GM12878 (cell line): ENCODE measurements at regions not wholly inside any gene's neighbourhood (a gene's known extent, or its start where the extent isn't known, plus 50 kb on each side); places are given as distances from the start of the nearest gene placed in this dataset.

Source experiments
- ATAC-seq: fragments of 200-7000 bp; cut with Tn5 transposase; 3 replicates; pipeline ENCODE4 v1.9.1; 2020; ENCODE audit warnings: mild to moderate bottlenecking, moderate library complexity
- BruUV-seq: library from RNA; stranded (reverse); fragments of 400-500 nt; replicated peaks from 2 replicates; lab custom pipeline; 2021; lab: Mats Ljungman, UMichigan
- CTCF ChIA-PET: fragments of 300-600 bp; sonication (Branson Sonifier 250); formaldehyde crosslinking; extraction: SDS; loops from one replicate; lab custom pipeline; 2021; ENCODE audit warnings: inconsistent platforms; lab: Yijun Ruan, JAX
- POLR2A ChIA-PET: fragments of 350-600 bp; formaldehyde crosslinking; extraction: SDS; loops from one replicate; lab custom pipeline; 2021; ENCODE audit warnings: inconsistent platforms; lab: Charles Lee
- RAD21 ChIA-PET: fragments of 300-600 bp; sonication (Branson Sonifier 250); formaldehyde crosslinking; loops from one replicate; lab custom pipeline; 2023; ENCODE audit warnings: antibody characterized with exemption; ENCODE audit not compliant: unreplicated experiment; lab: Charles Lee
- SMC1A ChIA-PET: fragments of 300-600 bp; sonication (Branson Sonifier 250); formaldehyde crosslinking; loops from one replicate; lab custom pipeline; 2023; ENCODE audit not compliant: unreplicated experiment, uncharacterized antibody; lab: Charles Lee
- DNase-seq: peaks from one replicate; pipeline ENCODE4 v3.0.0-alpha.2; 2011; ENCODE audit warnings: low read depth, low spot score
- FAIRE-seq: peaks from 3 replicates; lab custom pipeline; 2011; peaks lifted over from hg19 to GRCh38; lab: Jason Lieb, UNC
- H2AFZ ChIP-seq: 2 replicates; pipeline ENCODE4 v1.6.0; 2011; ENCODE audit warnings: low read depth, low read length, control low read depth; ENCODE audit not compliant: control insufficient read depth
- H3K27ac ChIP-seq: 2 replicates; pipeline ENCODE4 v1.5.1; 2011; ENCODE audit warnings: control low read depth; ENCODE audit not compliant: control insufficient read depth, insufficient read depth
- H3K27me3 ChIP-seq, 2 experiments: replicated peaks in 1 of 2; 2 replicates each; pipeline versions ENCODE4 v1.6.0 to v1.6.1; 2011; ENCODE audit warnings: low read length in 1 of 2; ENCODE audit not compliant: control insufficient read depth in 2 of 2, insufficient read depth in 2 of 2
- H3K36me3 ChIP-seq, 2 experiments: 2 replicates each; pipeline ENCODE4 v1.5.1; 2011; ENCODE audit warnings: low read length in 1 of 2; ENCODE audit not compliant: control insufficient read depth in 2 of 2, insufficient read depth in 2 of 2
- H3K4me1 ChIP-seq: 2 replicates; pipeline ENCODE4 v1.6.1; 2011; ENCODE audit warnings: mild to moderate bottlenecking, low read length, moderate library complexity, mixed read lengths; ENCODE audit not compliant: control insufficient read depth, insufficient read depth
- H3K4me2 ChIP-seq: 2 replicates; pipeline ENCODE4 v1.6.0; 2011; ENCODE audit warnings: control low read depth; ENCODE audit not compliant: control insufficient read depth, insufficient read depth
- H3K4me3 ChIP-seq: fragments of 200-600 bp; sonication (generic); 2 replicates; pipeline ENCODE4 v1.5.1; 2016
- H3K79me2 ChIP-seq: 2 replicates; pipeline ENCODE4 v1.6.0; 2011; ENCODE audit warnings: low read length; ENCODE audit not compliant: control insufficient read depth, insufficient read depth
- H3K9ac ChIP-seq: 2 replicates; pipeline ENCODE4 v1.8.0; 2011; ENCODE audit warnings: low read length, control low read depth, mixed read lengths; ENCODE audit not compliant: control insufficient read depth, insufficient read depth
- H3K9me3 ChIP-seq: replicated peaks from 3 replicates; pipeline ENCODE4 v1.5.1; 2011; ENCODE audit warnings: mild to moderate bottlenecking, low read length; ENCODE audit not compliant: control insufficient read depth, insufficient read depth
- H4K20me1 ChIP-seq: 2 replicates; pipeline ENCODE4 v1.6.0; 2011; ENCODE audit not compliant: control insufficient read depth, insufficient read depth
- BCL11A ChIP-seq: IDR thresholded peaks from 2 replicates; pipeline ENCODE4 v1.6.1; 2011; ENCODE audit warnings: low read depth, low read length
- MEF2A ChIP-seq: IDR thresholded peaks from 2 replicates; pipeline ENCODE4 v1.6.1; 2011; ENCODE audit warnings: low read depth, mild to moderate bottlenecking, low read length, moderate library complexity; ENCODE audit not compliant: insufficient read depth
- MTA2 ChIP-seq: fragments of 450-650 bp; IDR thresholded peaks from 2 replicates; pipeline ENCODE4 v1.6.1; 2016; ENCODE audit warnings: low read depth, mild to moderate bottlenecking, moderate library complexity
- NFXL1 ChIP-seq: fragments of 450-650 bp; IDR thresholded peaks from 2 replicates; pipeline ENCODE4 v1.6.1; 2017; ENCODE audit warnings: antibody characterized with exemption, mild to moderate bottlenecking, borderline replicate concordance
- PAX5 ChIP-seq: IDR thresholded peaks from 2 replicates; pipeline ENCODE4 v1.6.1; 2011; ENCODE audit warnings: low read depth, low read length, borderline replicate concordance
- PML ChIP-seq: IDR thresholded peaks from 2 replicates; pipeline ENCODE4 v1.6.1; 2012; ENCODE audit warnings: low read length, inconsistent platforms
- RAD21 ChIP-seq: IDR thresholded peaks from 2 replicates; pipeline ENCODE4 v1.6.1; 2011; ENCODE audit warnings: mild to moderate bottlenecking, low read depth, low read length, moderate library complexity; ENCODE audit not compliant: insufficient read depth
- RBBP5 ChIP-seq: fragments of 200-600 bp; sonication (generic); conservative IDR thresholded peaks from 2 replicates; pipeline ENCODE4 v1.6.1; 2016
- RUNX3 ChIP-seq: IDR thresholded peaks from 2 replicates; pipeline ENCODE4 v1.6.1; 2012; ENCODE audit warnings: low read length, inconsistent platforms
- SMAD1 ChIP-seq: fragments of 450-650 bp; IDR thresholded peaks from 2 replicates; pipeline ENCODE4 v1.6.1; 2018; ENCODE audit warnings: mild to moderate bottlenecking, low read depth; ENCODE audit not compliant: partially characterized antibody
- STAT1 ChIP-seq: fragments of 450-650 bp; conservative IDR thresholded peaks from 2 replicates; pipeline ENCODE4 v1.6.1; 2014; ENCODE audit warnings: antibody characterized with exemption, mild to moderate bottlenecking
- TCF3 ChIP-seq: IDR thresholded peaks from 2 replicates; pipeline ENCODE4 v1.6.1; 2012; ENCODE audit warnings: low read depth, mild to moderate bottlenecking, low read length, borderline replicate concordance; ENCODE audit not compliant: insufficient read depth
- TCF7 ChIP-seq: IDR thresholded peaks from 2 replicates; pipeline ENCODE4 v1.6.1; 2014; ENCODE audit warnings: antibody characterized with exemption, borderline replicate concordance
- WGBS: methylation state at CpG from one replicate; pipeline ENCODE4 v1.1.6; 2016; ENCODE audit warnings: low lambda C conversion rate; ENCODE audit not compliant: insufficient replicate concordance, insufficient coverage; ENCODE audit errors: missing lambda C conversion rate; 5-methylcytosine and 5-hydroxymethylcytosine counted together
- in situ Hi-C: fragments of 300-500 bp; cut with MboI; formaldehyde crosslinking; loops from 9 replicates; pipeline ENCODE4 v1.14.3; 2018; ENCODE audit warnings: mixed read lengths
- intact Hi-C: fragments of 100-400 bp; cut with micrococcal nuclease; formaldehyde crosslinking; loops from one replicate; pipeline ENCODE4 v1.14.2; 2022; ENCODE audit not compliant: unreplicated experiment
- TF ChIP-seq, protein P1 (sequence below): fragments of 450-650 bp; IDR thresholded peaks from 2 replicates; pipeline ENCODE4 v1.6.1; 2017; ENCODE audit warnings: mild to moderate bottlenecking

DNA sequence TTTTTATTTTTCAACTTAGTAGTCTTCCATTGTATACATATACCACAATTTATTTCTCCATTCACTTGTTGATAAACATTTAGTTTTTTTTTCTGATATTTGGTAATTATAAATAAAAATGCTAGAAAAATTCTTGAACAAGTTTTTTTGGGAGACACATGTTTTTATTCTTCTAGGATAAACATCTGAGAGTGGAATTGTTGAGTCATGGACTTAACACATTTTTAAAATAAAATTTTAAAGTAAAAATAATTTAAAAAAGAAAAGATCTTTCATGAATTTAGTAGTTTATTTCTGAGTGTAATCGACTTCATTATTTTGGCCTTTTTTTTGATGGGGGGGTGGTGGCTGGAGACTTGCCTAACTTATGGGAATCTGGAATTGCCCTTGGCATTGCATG, 391.1 kb downstream of the KCNJ2 start:
- no peak for FAIRE-seq
- H3K9ac ChIP-seq, result no peak overlapping the region
- in situ Hi-C loops, result no loop called here
- H3K36me3 ChIP-seq, result no peaks in the 10 kb centered on the region
- no peak overlapping the region for H2AFZ ChIP-seq
- H3K4me3 ChIP-seq, result no peak overlapping the region
- CTCF ChIA-PET, result interaction anchor here (2.6 kb wide), 1 partner anchor 953 kb away, joined by 9 read pairs; no protein-coding TSS in a partner anchor
- no peak for TF ChIP-seq STAT1
- no peak for TF ChIP-seq RAD21
- no peak for TF ChIP-seq PML
- no peak for TF ChIP-seq SMAD1
- no peak for TF ChIP-seq NFXL1
- no peak for TF ChIP-seq PAX5
- TF ChIP-seq RBBP5, result no peak
- TF ChIP-seq TCF3, result no peak
- TF ChIP-seq MTA2, result no peak
- TF ChIP-seq BCL11A, result no peak
- no peak for TF ChIP-seq MEF2A
- TF ChIP-seq, protein P1, sequence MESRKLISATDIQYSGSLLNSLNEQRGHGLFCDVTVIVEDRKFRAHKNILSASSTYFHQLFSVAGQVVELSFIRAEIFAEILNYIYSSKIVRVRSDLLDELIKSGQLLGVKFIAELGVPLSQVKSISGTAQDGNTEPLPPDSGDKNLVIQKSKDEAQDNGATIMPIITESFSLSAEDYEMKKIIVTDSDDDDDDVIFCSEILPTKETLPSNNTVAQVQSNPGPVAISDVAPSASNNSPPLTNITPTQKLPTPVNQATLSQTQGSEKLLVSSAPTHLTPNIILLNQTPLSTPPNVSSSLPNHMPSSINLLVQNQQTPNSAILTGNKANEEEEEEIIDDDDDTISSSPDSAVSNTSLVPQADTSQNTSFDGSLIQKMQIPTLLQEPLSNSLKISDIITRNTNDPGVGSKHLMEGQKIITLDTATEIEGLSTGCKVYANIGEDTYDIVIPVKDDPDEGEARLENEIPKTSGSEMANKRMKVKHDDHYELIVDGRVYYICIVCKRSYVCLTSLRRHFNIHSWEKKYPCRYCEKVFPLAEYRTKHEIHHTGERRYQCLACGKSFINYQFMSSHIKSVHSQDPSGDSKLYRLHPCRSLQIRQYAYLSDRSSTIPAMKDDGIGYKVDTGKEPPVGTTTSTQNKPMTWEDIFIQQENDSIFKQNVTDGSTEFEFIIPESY, result no peak
- no peak for TF ChIP-seq TCF7
- no peak for TF ChIP-seq RUNX3
- no peaks in the 10 kb centered on the region for H3K4me1 ChIP-seq
- no peaks in the 10 kb centered on the region for H4K20me1 ChIP-seq
- no TSS peak for BruUV-seq
- H3K79me2 ChIP-seq, result no peaks in the 10 kb centered on the region
- no peaks in the 10 kb centered on the region for H3K9me3 ChIP-seq
- intact Hi-C loops, result no loop called here
- POLR2A ChIA-PET, result no interaction called here
- no peaks in the 10 kb centered on the region for H3K27me3 ChIP-seq
- RAD21 ChIA-PET, result no interaction called here
- 0% methylated on average over 1 of the region's 1 CpG for WGBS
- H3K27ac ChIP-seq, result no peak overlapping the region
- DNase-seq, result no peak
- ATAC-seq, result no peak
- no peak overlapping the region for H3K4me2 ChIP-seq
- SMC1A ChIA-PET, result interaction anchor here (0.6 to 2.1 kb wide), 4 partner anchors 8 to 416 kb away, joined by 3 to 6 read pairs (median 4); no protein-coding TSS in a partner anchor
